HG02678 (cell line): ENCODE measurements at regions not wholly inside any gene's neighbourhood (a gene's known extent, or its start where the extent isn't known, plus 50 kb on each side); places are given as distances from the start of the nearest gene placed in this dataset.
"Not testable (repeated sequence)": the region's sequence is repeated elsewhere in the genome, so short reads cannot be mapped to it uniquely, and the experiment has no call there.

ENCODE experiments used
- ATAC-seq: cut with Tn5 transposase; IDR thresholded peaks from one replicate; pipeline ENCODE4 v1.9.1; 2021; ENCODE audit warnings: mild to moderate bottlenecking, moderate library complexity; ENCODE audit not compliant: unreplicated experiment

DNA sequence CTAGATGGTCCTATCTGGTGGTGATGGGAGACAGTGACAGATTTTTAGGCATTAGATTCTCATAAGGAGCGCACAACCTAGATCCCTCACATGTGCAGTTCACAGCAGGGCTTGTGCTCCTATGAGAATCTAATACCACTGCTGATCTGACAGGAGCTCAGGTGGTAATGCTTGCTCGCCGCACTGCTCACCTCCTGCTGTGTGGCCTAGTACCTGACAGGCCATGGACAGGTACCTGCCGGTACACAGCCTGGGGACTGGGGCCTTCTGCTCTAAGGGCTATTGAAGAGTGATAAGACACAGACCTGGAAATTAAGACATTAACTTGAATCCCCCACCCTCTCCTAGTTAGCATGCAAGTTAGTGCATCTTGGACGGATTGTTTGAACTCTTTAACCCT is 64.4 kb downstream of the KLRB1 start:
- ATAC-seq = not testable (repeated sequence)

GRCh38 chr12:9542827-9543226 is 64.9 kb downstream of the KLRB1 start:
- not testable (repeated sequence) for ATAC-seq

- not testable (repeated sequence) for ATAC-seq
Observed at GRCh38 chr12:9515925-9516324, 91.8 kb downstream of the KLRB1 start.

DNA sequence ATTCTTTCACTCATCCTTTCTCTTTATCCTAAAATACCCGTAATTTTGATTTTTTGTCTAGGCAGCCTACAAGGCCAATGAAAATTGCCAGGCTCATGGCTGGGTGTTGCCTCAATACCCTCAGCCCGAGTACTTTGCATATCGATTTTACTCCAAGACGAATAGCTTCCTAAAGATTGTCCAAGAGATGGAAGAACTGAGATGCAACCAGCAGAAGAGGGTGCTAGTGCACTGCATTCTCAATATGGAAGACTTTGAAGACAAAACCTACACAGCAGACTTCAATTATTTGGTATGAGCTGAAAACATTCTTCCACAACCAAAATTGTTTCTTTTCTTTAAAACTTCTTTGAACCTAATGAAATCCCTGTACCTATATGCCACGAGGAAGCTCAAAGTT is 95.0 kb downstream of the KLRB1 start:
- not testable (repeated sequence) for ATAC-seq

- ATAC-seq = not testable (repeated sequence)
Observed at GRCh38 chr12:9510392-9511011, 97.2 kb downstream of the KLRB1 start.

GRCh38 chr12:9509464-9510161 is 98.1 kb downstream of the KLRB1 start:
- no peak for ATAC-seq

DNA sequence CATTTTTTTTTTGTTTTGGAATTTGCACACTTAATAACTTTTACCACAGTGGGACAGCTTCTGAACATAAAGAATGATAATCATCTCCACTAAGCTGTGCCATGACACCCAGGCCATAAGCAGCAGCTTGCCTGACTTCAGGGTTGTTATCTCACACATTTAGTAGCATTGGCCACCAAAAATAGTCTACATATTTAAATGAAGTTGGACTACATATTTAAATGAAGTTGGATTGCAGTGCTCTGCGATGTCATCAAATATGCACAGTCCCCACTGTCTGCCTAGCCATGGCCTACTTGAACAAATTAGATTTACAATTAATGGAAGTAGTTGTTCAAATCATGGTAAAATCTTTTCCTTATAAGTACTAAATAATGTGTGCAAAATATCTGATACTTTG is 101.0 kb downstream of the KLRB1 start:
- ATAC-seq = no peak

GRCh38 chr12:9503384-9503783 is 104.3 kb downstream of the KLRB1 start:
- not testable (repeated sequence) for ATAC-seq

GRCh38 chr12:9502845-9503244 is 104.9 kb downstream of the KLRB1 start:
- not testable (repeated sequence) for ATAC-seq

- not testable (repeated sequence) for ATAC-seq
Observed at GRCh38 chr12:9493325-9493724, 114.4 kb downstream of the KLRB1 start.

DNA sequence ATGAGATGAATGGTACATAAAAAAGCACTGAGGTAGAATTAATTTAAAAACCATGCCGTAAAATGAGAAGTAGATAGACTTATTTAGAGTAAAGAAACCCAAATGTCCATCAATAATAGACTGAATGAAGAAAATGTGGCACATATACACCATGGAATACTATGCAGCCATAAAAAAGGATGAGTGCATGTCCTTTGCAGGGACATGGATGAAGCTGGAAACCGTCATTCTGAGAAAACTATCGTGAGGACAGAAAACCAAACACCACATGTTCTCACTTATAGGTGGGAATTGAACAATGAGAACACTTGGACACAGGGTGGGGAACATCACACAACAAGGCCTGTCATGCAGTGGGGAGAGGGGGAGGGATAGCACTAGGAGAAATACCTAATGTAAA is 126.4 kb downstream of the KLRB1 start:
- ATAC-seq = not testable (repeated sequence)

DNA sequence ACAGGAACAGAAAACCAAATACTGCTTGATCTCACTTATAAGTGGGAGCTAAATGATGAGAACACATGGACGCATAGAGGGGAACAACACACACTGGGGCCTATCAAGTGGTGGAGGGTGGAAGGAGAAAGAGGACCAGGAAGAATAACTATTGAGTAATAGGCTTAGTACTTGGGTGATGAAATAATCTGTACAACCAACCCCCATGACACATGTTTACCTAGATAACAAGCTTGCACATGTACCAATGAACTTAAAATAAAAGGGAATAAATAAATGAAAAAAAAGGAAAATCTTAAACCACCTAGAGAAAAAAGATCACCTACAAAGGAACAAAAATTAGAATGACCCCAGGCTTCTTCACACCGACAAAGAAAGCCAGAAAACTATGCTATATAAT is 133.5 kb downstream of the KLRB1 start:
- not testable (repeated sequence) for ATAC-seq

- not testable (repeated sequence) for ATAC-seq
Observed at GRCh38 chr12:9473638-9474037, 134.1 kb downstream of the KLRB1 start.

- ATAC-seq = not testable (repeated sequence)
Observed at GRCh38 chr12:9471501-9471900, 136.2 kb downstream of the KLRB1 start.

- ATAC-seq = not testable (repeated sequence)
Observed at GRCh38 chr12:9470367-9470766, 137.3 kb downstream of the KLRB1 start.

- ATAC-seq = not testable (repeated sequence)
Observed at GRCh38 chr12:9469956-9470355, 137.8 kb downstream of the KLRB1 start.

GRCh38 chr12:9469463-9469862 is 138.3 kb downstream of the KLRB1 start:
- ATAC-seq = not testable (repeated sequence)

- ATAC-seq = not testable (repeated sequence)
Observed at GRCh38 chr12:9468998-9469397, 138.7 kb downstream of the KLRB1 start.

GRCh38 chr12:9468144-9468543 is 139.6 kb downstream of the KLRB1 start:
- ATAC-seq = not testable (repeated sequence)

DNA sequence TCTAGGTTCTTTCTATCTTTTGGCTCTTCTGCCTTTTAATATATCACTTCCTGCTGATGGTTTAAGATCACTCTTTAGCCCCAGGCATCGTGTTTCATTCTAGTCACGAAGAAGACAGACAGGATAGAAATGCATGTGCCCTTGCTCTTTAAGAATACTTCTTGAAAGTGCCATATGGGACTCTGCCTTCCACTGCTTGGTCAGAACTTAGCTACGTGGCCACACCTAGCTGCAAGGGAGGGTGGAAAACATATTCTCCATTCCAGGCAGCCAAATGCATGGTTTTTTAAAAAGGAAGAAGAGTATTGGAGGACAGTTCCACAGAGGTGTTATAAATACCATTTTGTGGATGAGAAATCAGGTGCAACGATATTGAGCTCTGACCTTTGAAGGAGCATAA is 143.3 kb downstream of the KLRB1 start:
- no peak for ATAC-seq

GRCh38 chr12:9455516-9455915 is 152.2 kb downstream of the KLRB1 start:
- ATAC-seq = not testable (repeated sequence)

GRCh38 chr12:9454021-9454420 is 153.7 kb downstream of the KLRB1 start:
- not testable (repeated sequence) for ATAC-seq
